HG03521 (cell line): ENCODE measurements at regions not wholly inside any gene's neighbourhood (a gene's known extent, or its start where the extent isn't known, plus 50 kb on each side); places are given as distances from the start of the nearest gene placed in this dataset.

ENCODE experiments used
- ATAC-seq: cut with Tn5 transposase; IDR thresholded peaks from one replicate; pipeline ENCODE4 v1.9.1; 2021; ENCODE audit warnings: mild to moderate bottlenecking, moderate library complexity; ENCODE audit not compliant: unreplicated experiment

- ATAC-seq, result no peak
These were observed 137.9 kb downstream of the BACH1 start for GRCh38 chr21:29436650-29437049.

DNA sequence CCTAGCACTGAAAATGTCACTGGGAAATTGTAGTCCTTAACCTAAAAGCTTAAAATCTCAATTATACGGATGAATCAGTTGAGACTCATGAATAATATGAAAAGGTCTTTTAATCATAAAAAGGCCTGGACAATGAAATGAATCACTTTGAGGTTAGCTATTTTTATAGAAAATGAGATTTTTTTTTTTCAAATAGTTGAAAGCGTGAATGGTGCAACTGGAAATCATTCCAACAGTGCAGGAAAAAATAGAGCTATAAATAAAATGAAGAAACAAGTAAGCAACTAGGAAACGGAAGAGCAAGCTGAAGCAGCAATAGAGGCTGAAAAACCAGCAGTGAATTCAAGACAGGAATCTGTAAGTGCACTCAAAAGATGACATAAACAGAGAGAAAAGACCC lies 142.9 kb downstream of the BACH1 start:
- no peak for ATAC-seq

DNA sequence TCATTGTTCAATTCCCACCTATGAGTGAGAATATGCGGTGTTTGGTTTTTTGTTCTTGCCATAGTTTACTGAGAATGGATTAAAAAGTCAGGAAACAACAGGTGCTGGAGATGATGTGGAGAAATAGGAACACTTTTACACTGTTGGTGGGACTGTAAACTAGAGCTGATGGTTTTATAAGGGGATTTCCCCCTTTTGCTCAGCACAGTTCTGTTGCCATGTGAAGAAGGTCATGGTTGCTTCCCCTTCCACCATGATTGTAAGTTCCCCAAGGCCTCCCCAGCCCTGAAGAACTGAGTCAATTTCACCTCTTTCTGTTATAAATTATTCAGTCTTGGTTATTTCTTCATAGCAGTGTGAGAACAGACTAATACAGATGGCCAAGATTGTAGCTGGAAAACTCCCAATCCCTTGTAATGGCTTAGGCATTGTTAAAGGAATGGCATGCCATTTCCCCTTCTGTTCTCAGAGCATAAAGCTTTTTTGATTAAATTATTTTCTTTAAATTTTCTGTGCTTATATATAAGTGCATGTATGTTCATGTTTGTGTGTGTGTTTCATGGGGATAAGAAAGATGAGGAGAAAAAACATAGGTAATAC lies 144.8 kb downstream of the BACH1 start:
- ATAC-seq, result no peak

GRCh38 chr21:29448766-29449165 lies 150.0 kb downstream of the BACH1 start:
- no peak for ATAC-seq

- no peak for ATAC-seq
These were observed 150.7 kb downstream of the BACH1 start for GRCh38 chr21:29449306-29449950.

GRCh38 chr21:29450058-29450457 lies 151.3 kb downstream of the BACH1 start:
- ATAC-seq, result no peak

- peak; percentile 53 for ATAC-seq
These were observed 154.8 kb downstream of the BACH1 start for GRCh38 chr21:29453511-29453910.

- no peak for ATAC-seq
These were observed 155.5 kb downstream of the BACH1 start for GRCh38 chr21:29454179-29454578.

GRCh38 chr21:29462479-29462878 lies 163.8 kb downstream of the BACH1 start:
- ATAC-seq, result no peak

DNA sequence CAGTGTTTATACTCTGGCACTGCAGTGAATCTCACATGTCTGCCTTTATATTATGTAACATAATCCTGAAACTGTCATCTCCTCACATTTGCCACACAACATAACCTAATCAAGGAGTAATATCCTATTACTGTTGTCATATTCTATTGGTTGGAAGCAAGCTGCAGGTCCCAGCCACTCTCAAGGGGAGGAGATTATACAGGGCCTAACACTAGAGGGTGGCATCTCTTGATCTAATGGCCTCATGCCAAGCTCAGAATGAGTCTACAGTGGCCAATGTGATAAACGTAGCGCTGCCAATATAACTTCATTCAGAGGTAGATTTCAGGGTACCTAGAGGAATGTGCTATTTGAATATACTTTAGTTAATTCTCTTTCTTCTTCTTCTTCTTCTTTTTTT lies 166.8 kb downstream of the BACH1 start:
- no peak for ATAC-seq

DNA sequence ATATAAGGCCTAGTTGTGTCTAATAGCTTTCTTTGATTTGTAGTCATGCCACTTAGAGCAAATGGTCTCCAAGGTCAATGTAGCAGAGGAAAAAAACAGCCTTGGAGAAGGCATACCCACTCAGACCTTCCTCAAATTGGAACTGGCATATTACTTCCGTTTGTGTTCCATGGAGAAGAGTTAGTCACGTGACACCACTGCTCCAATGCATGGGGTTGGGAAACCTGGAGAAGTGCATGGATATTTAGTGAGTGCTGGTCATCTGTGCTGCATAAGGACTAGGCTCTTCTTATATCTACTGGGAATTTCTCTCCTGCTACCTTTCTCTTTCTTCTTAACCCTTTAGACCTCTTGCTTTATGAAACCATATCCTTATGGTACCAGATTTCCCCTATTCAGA lies 167.8 kb downstream of the BACH1 start:
- no peak for ATAC-seq

DNA sequence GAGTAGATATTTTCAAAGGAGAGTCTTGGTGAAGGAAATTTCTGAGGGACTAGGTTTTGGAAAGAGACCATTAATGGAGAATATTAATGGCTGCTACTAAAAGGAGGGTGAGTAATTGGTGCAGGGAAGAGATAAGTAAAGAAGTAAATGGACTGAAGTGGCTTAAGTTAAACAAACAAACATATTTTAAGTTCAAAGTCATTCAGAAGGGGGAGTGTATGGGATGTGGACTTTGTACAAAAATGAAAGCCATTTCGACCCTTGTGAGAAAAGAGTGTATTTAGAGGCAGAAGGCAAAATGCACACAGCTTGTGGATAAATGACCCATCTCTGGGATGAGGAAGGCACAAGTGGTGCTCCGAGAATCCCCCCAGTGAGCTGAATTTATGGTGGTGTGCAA lies 171.7 kb downstream of the BACH1 start:
- no peak for ATAC-seq

DNA sequence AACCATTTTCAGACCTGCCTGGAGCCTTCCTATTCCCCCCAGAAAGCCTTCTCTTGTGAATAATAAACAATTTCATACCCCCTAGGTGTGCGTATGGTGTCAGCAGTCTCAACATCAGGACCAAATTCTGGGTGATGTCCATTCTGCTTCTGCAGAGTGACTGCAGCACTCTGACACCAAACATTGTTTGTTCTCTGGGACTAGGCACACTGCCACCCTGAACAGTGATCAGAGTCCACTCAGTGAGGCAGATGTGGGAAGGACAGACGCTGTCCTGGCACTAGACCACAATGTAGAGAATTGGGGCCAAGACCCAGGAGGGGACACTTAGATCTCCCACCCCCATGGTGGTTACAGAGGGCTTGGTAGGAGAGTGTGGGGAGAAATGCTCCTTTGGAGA lies 175.1 kb downstream of the BACH1 start:
- ATAC-seq, result no peak

GRCh38 chr21:29475329-29475728 lies 176.6 kb downstream of the BACH1 start:
- ATAC-seq, result no peak

DNA sequence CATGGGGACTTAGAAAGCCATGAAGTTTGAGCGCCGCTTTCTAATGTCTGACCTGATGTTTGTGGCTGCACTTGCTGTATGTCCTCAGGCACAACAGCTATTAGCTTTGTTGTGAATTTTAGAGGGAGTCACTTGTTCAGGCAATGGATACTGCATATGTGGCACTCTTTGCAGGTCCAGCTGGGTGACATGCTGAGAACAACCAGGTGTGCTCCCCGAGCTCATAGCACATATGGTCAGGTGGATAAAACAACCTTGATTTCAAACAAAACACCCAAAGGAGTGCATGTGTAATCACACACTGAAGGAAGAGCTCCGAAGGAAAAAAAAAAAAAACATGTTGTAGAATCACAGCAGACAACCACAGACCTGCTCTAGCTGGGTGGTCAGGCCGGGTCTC lies 178.6 kb downstream of the BACH1 start:
- no peak for ATAC-seq

- ATAC-seq, result no peak
These were observed 179.2 kb downstream of the BACH1 start for GRCh38 chr21:29477941-29478340.

- no peak for ATAC-seq
These were observed 182.4 kb downstream of the BACH1 start for GRCh38 chr21:29481081-29481480.

GRCh38 chr21:29481641-29482040 lies 182.9 kb downstream of the BACH1 start:
- no peak for ATAC-seq

- ATAC-seq, result no peak
These were observed 187.6 kb downstream of the BACH1 start for GRCh38 chr21:29486306-29486807.
